IMR-90 (cell line): ENCODE measurements at regions not wholly inside any gene's neighbourhood (a gene's known extent, or its start where the extent isn't known, plus 50 kb on each side); places are given as distances from the start of the nearest gene placed in this dataset.

Experiments used
- ATAC-seq: fragments of 200-7000 bp; cut with Tn5 transposase; 2 replicates; pipeline ENCODE4 v1.9.1; 2020; ENCODE audit warnings: low read depth, mild to moderate bottlenecking, moderate library complexity
- BruUV-seq: library from RNA; stranded (reverse); fragments of 400-500 nt; replicated peaks from 2 replicates; lab custom pipeline; 2021; lab: Mats Ljungman, UMichigan
- CTCF ChIA-PET: fragments of 300-600 bp; formaldehyde crosslinking; extraction: SDS; loops from one replicate; lab custom pipeline; 2021; ENCODE audit warnings: antibody characterized with exemption; lab: Yijun Ruan, JAX
- POLR2A ChIA-PET: fragments of 300-600 bp; sonication (Branson Sonifier 250); formaldehyde crosslinking; loops from one replicate; lab custom pipeline; 2022; ENCODE audit warnings: antibody characterized with exemption; ENCODE audit not compliant: unreplicated experiment; lab: Charles Lee
- DNase-seq: peaks from one replicate; pipeline ENCODE4 v3.0.0; 2013
- H2AFZ ChIP-seq: replicated peaks from 2 replicates; pipeline ENCODE3; 2013; ENCODE audit warnings: low read length, mild to moderate bottlenecking; ENCODE audit not compliant: poor library complexity
- H2AK5ac ChIP-seq: 2 replicates; pipeline ENCODE4 v1.6.1; 2013; ENCODE audit warnings: low read depth, low read length, inconsistent platforms
- H2AK9ac ChIP-seq: replicated peaks from 2 replicates; pipeline ENCODE3; 2013; ENCODE audit warnings: mild to moderate bottlenecking, low read depth, low read length, moderate library complexity; ENCODE audit not compliant: poor library complexity
- H2BK120ac ChIP-seq: 2 replicates; pipeline ENCODE4 v1.6.1; 2013; ENCODE audit warnings: low read depth, low read length, inconsistent platforms
- H2BK15ac ChIP-seq: 3 replicates; pipeline ENCODE4 v1.6.1; 2013; ENCODE audit warnings: low read depth, low read length, inconsistent platforms
- H2BK20ac ChIP-seq: 2 replicates; pipeline ENCODE4 v1.6.1; 2013; ENCODE audit warnings: low read depth, mild to moderate bottlenecking, inconsistent platforms, low read length, moderate library complexity
- H2BK5ac ChIP-seq: 2 replicates; pipeline ENCODE4 v1.6.1; 2013; ENCODE audit warnings: mild to moderate bottlenecking, low read depth, low read length, inconsistent platforms; ENCODE audit not compliant: poor library complexity, severe bottlenecking
- H3K14ac ChIP-seq: replicated peaks from 2 replicates; pipeline ENCODE4 v1.6.1; 2013; ENCODE audit warnings: low read depth, low read length, inconsistent platforms
- H3K18ac ChIP-seq: 2 replicates; pipeline ENCODE4 v1.6.1; 2013; ENCODE audit warnings: low read depth, low read length, control low read depth
- H3K23ac ChIP-seq: 2 replicates; pipeline ENCODE4 v1.6.1; 2013; ENCODE audit warnings: low read depth, low read length, inconsistent platforms
- H3K27ac ChIP-seq: 2 replicates; pipeline ENCODE4 v1.5.1; 2013; ENCODE audit warnings: mild to moderate bottlenecking, control low read depth, low read length; ENCODE audit not compliant: insufficient read depth
- H3K27me3 ChIP-seq: 2 replicates; pipeline ENCODE4 v1.6.1; 2013; ENCODE audit warnings: low read length; ENCODE audit not compliant: control insufficient read depth, insufficient read depth
- H3K36me3 ChIP-seq: 2 replicates; pipeline ENCODE4 v1.6.1; 2013; ENCODE audit warnings: low read length, mixed read lengths; ENCODE audit not compliant: control insufficient read depth, insufficient read depth
- H3K4ac ChIP-seq: 2 replicates; pipeline ENCODE4 v1.6.1; 2013; ENCODE audit warnings: low read depth, low read length, inconsistent platforms
- H3K4me1 ChIP-seq: 2 replicates; pipeline ENCODE4 v1.6.1; 2013; ENCODE audit warnings: low read length, mixed read lengths; ENCODE audit not compliant: control insufficient read depth, insufficient read depth
- H3K4me2 ChIP-seq: 2 replicates; pipeline ENCODE4 v1.6.1; 2013; ENCODE audit warnings: low read depth, mild to moderate bottlenecking, control low read depth, low read length, moderate library complexity
- H3K4me3 ChIP-seq: 2 replicates; pipeline ENCODE4 v1.5.1; 2013; ENCODE audit warnings: low read depth, mild to moderate bottlenecking, control low read depth, low read length, moderate library complexity; ENCODE audit not compliant: insufficient read depth
- H3K56ac ChIP-seq: 2 replicates; pipeline ENCODE4 v1.6.1; 2013; ENCODE audit warnings: low read length, inconsistent platforms; ENCODE audit not compliant: insufficient read depth; ENCODE audit errors: extremely low read depth
- H3K79me1 ChIP-seq, 2 experiments: 2 replicates each; pipeline ENCODE4 v1.6.1; 2013; ENCODE audit warnings: low read length in 2 of 2, inconsistent platforms in 1 of 2, low read depth in 1 of 2
- H3K9ac ChIP-seq: 2 replicates; pipeline ENCODE4 v1.6.1; 2013; ENCODE audit warnings: low read depth, low read length, control low read depth
- H3K9me1 ChIP-seq: 2 replicates; pipeline ENCODE4 v1.6.1; 2013; ENCODE audit warnings: low read length, inconsistent platforms; ENCODE audit not compliant: insufficient read depth
- H3K9me3 ChIP-seq: 2 replicates; pipeline ENCODE4 v1.6.1; 2013; ENCODE audit warnings: low read length; ENCODE audit not compliant: control insufficient read depth, insufficient read depth
- H4K20me1 ChIP-seq: 2 replicates; pipeline ENCODE4 v1.6.1; 2013; ENCODE audit warnings: low read length, inconsistent platforms; ENCODE audit not compliant: insufficient read depth
- H4K5ac ChIP-seq: 2 replicates; pipeline ENCODE4 v1.6.1; 2013; ENCODE audit warnings: mild to moderate bottlenecking, low read depth, low read length, control low read depth
- H4K8ac ChIP-seq, 2 experiments: 2 replicates each; pipeline ENCODE4 v1.6.1; 2013; ENCODE audit warnings: low read depth in 2 of 2, low read length in 2 of 2, control low read depth in 1 of 2, inconsistent platforms in 1 of 2
- H4K91ac ChIP-seq: 2 replicates; pipeline ENCODE4 v1.6.1; 2013; ENCODE audit warnings: low read depth, low read length, inconsistent platforms; ENCODE audit not compliant: insufficient read depth
- POLR2A ChIP-seq: IDR thresholded peaks from 2 replicates; pipeline ENCODE4 v1.6.1; 2012; ENCODE audit warnings: mild to moderate bottlenecking, low read depth, low read length
- SMC3 ChIP-seq: fragments of 150-350 bp; IDR thresholded peaks from 2 replicates; pipeline ENCODE4 v1.6.1; 2016; ENCODE audit warnings: low read depth, mild to moderate bottlenecking, antibody characterized with exemption, low read length, moderate library complexity
- WGBS, 2 experiments: methylation state at CpG; one replicate each; pipeline versions ENCODE4 v1.1.5 to v1.1.7; 2013; ENCODE audit warnings: missing lambda C conversion rate in 2 of 2; ENCODE audit not compliant: insufficient read length in 1 of 2; ENCODE audit errors: extremely low coverage in 2 of 2; 5-methylcytosine and 5-hydroxymethylcytosine counted together
- dilution Hi-C: fragments of 300-500 bp; cut with HindIII; formaldehyde crosslinking; loops from one replicate; pipeline ENCODE4 v1.14.3; 2018; ENCODE audit warnings: low sequenced_read_pairs; ENCODE audit not compliant: unreplicated experiment
- in situ Hi-C: fragments of 300-500 bp; cut with MboI; formaldehyde crosslinking; loops from 3 replicates; pipeline ENCODE4 v1.14.3; 2019; ENCODE audit warnings: low sequenced_read_pairs, inconsistent platforms, mixed read lengths
- intact Hi-C: fragments of 100-400 bp; cut with micrococcal nuclease; formaldehyde crosslinking; loops from 2 replicates; pipeline ENCODE4 v1.10.0; 2022

- BruUV-seq = no TSS peak
- intact Hi-C loops (no loop called here), in situ Hi-C loops (no loop called here), dilution Hi-C loops (no loop called here)
- no peak overlapping the region for H2AK9ac ChIP-seq
- no peak overlapping the region for H4K91ac ChIP-seq
- no peak overlapping the region for H2BK20ac ChIP-seq
- H3K27me3 ChIP-seq = no peaks in the 10 kb centered on the region
- H2BK15ac ChIP-seq = no peak overlapping the region
- no peaks in the 10 kb centered on the region for H4K20me1 ChIP-seq
- H3K4me3 ChIP-seq = no peak overlapping the region
- ATAC-seq = no peak
- POLR2A ChIA-PET = no interaction called here
- H3K56ac ChIP-seq = no peak overlapping the region
- H3K9me3 ChIP-seq = peaks cover 3% of the 10 kb centered on the region; the same call in 1 of the 2 replicates
- no peak overlapping the region for H2BK5ac ChIP-seq
- no peak overlapping the region for H3K4ac ChIP-seq
- no CpG with 5 or more reads among the region's 5 CpGs for WGBS, 2 experiments
- H3K4me2 ChIP-seq = no peak overlapping the region
- no peak overlapping the region for H3K27ac ChIP-seq
- no peak overlapping the region for H3K9ac ChIP-seq
- H3K9me1 ChIP-seq = no peaks in the 10 kb centered on the region
- CTCF ChIA-PET = no interaction called here
- no peak overlapping the region for H2AFZ ChIP-seq
- no peaks in the 10 kb centered on the region for H3K4me1 ChIP-seq
- no peak overlapping the region for H3K18ac ChIP-seq
- TF ChIP-seq SMC3 (no peak), POLR2A (no peak)
- no peak overlapping the region for H2AK5ac ChIP-seq
- no peak overlapping the region for H4K8ac ChIP-seq
- no peak for DNase-seq
- no peak overlapping the region for H3K23ac ChIP-seq
- no peaks in the 10 kb centered on the region for H3K36me3 ChIP-seq
- no peak overlapping the region for H4K5ac ChIP-seq
- H3K14ac ChIP-seq = no peak overlapping the region
- H3K79me1 ChIP-seq = no peaks in the 10 kb centered on the region
- H2BK120ac ChIP-seq = no peak overlapping the region
Observed at GRCh38 chr4:58136604-58137003, 1026.4 kb upstream of the IGFBP7 start.
